Endothelial cell of umbilical vein (primary cell): ENCODE measurements at regions not wholly inside any gene's neighbourhood (a gene's known extent, or its start where the extent isn't known, plus 50 kb on each side); places are given as distances from the start of the nearest gene placed in this dataset.

ENCODE experiments used
- BruUV-seq: library from RNA; stranded (reverse); fragments of 400-500 nt; replicated peaks from 2 replicates; lab custom pipeline; 2021; lab: Mats Ljungman, UMichigan
- CTCF ChIA-PET: fragments of 300-600, 350-600 bp; sonication (Branson Sonifier 250); formaldehyde crosslinking; loops from one replicate; lab custom pipeline; 2021; ENCODE audit warnings: antibody characterized with exemption, inconsistent platforms; lab: Charles Lee
- POLR2A ChIA-PET: fragments of 300-600, 350-600 bp; sonication (Branson Sonifier 250); formaldehyde crosslinking; loops from one replicate; lab custom pipeline; 2021; ENCODE audit warnings: antibody characterized with exemption, inconsistent platforms; lab: Charles Lee
- DNase-seq: peaks from one replicate; pipeline ENCODE4 v3.0.0-alpha.2; 2011; ENCODE audit warnings: low read depth, low spot score
- FAIRE-seq: peaks from 2 replicates; lab custom pipeline; 2011; peaks lifted over from hg19 to GRCh38; lab: Jason Lieb, UNC
- H2AFZ ChIP-seq: 2 replicates; pipeline ENCODE4 v1.6.0; 2012; ENCODE audit warnings: low read depth, low read length, control low read depth, inconsistent platforms
- H3K27ac ChIP-seq: 2 replicates; pipeline ENCODE4 v1.5.1; 2011; ENCODE audit warnings: low read depth, mild to moderate bottlenecking, control low read depth, low read length, moderate library complexity; ENCODE audit not compliant: insufficient read depth
- H3K27me3 ChIP-seq, 2 experiments: 2 replicates each; pipeline versions ENCODE4 v1.6.0 to v1.6.1; 2011; ENCODE audit warnings: low read length in 2 of 2, mixed read lengths in 1 of 2; ENCODE audit not compliant: control insufficient read depth in 2 of 2, insufficient read depth in 2 of 2
- H3K36me3 ChIP-seq, 2 experiments: 2 replicates in 1 of 2; 3 replicates in 1 of 2; pipeline ENCODE4 v1.5.1; 2011; ENCODE audit warnings: low read length in 2 of 2, mild to moderate bottlenecking in 1 of 2, moderate library complexity in 1 of 2; ENCODE audit not compliant: control insufficient read depth in 2 of 2, insufficient read depth in 2 of 2; ENCODE audit errors: extremely low read depth in 1 of 2
- H3K4me1 ChIP-seq: 3 replicates; pipeline ENCODE4 v1.5.1; 2011; ENCODE audit warnings: mild to moderate bottlenecking, low read length; ENCODE audit not compliant: control insufficient read depth, insufficient read depth; ENCODE audit errors: extremely low read depth
- H3K4me2 ChIP-seq: 2 replicates; pipeline ENCODE4 v1.6.1; 2011; ENCODE audit warnings: low read length, control low read depth, mixed read lengths; ENCODE audit not compliant: insufficient read depth
- H3K4me3 ChIP-seq, 3 experiments: fragments of 200-600 bp in 1 of 3; sonication (generic), shearing (Covaris generic) in 1 of 3; replicated peaks in 1 of 3; 2 replicates each; pipeline ENCODE4 v1.5.1; 2011 to 2016; ENCODE audit warnings: control low read depth in 3 of 3, low read length in 3 of 3, mild to moderate bottlenecking in 2 of 3, inconsistent platforms in 1 of 3, low read depth in 1 of 3, moderate library complexity in 1 of 3; ENCODE audit not compliant: insufficient read depth in 1 of 3
- H3K79me2 ChIP-seq: 2 replicates; pipeline ENCODE4 v1.6.0; 2012; ENCODE audit warnings: low read length, inconsistent platforms; ENCODE audit not compliant: control insufficient read depth, insufficient read depth
- H3K9ac ChIP-seq: replicated peaks from 2 replicates; pipeline ENCODE3; 2011; ENCODE audit warnings: low read length, control low read depth; ENCODE audit not compliant: insufficient read depth; ENCODE audit errors: extremely low read depth
- H3K9me1 ChIP-seq: replicated peaks from 3 replicates; pipeline ENCODE4 v1.6.0; 2011; ENCODE audit warnings: mild to moderate bottlenecking, low read length; ENCODE audit not compliant: control insufficient read depth, insufficient read depth; ENCODE audit errors: extremely low read depth
- H3K9me3 ChIP-seq: replicated peaks from 2 replicates; pipeline ENCODE4 v1.5.1; 2012; ENCODE audit warnings: low read length, inconsistent platforms; ENCODE audit not compliant: control insufficient read depth, insufficient read depth
- H4K20me1 ChIP-seq: replicated peaks from 2 replicates; pipeline ENCODE3; 2011; ENCODE audit warnings: mild to moderate bottlenecking, low read length; ENCODE audit not compliant: control insufficient read depth, insufficient read depth; ENCODE audit errors: extremely low read depth
- EZH2 ChIP-seq: IDR thresholded peaks from 2 replicates; pipeline ENCODE4 v1.6.1; 2012; ENCODE audit warnings: borderline replicate concordance, low read depth, mild to moderate bottlenecking, moderate library complexity, low read length, inconsistent platforms; ENCODE audit not compliant: severe bottlenecking
- FOS ChIP-seq: IDR thresholded peaks from 2 replicates; pipeline ENCODE4 v1.6.1; 2011; ENCODE audit warnings: mild to moderate bottlenecking, low read length, moderate library complexity, borderline replicate concordance; ENCODE audit not compliant: insufficient read depth
- GATA2 ChIP-seq: IDR thresholded peaks from 2 replicates; pipeline ENCODE4 v1.7.0; 2011; ENCODE audit warnings: low read depth, mild to moderate bottlenecking, moderate library complexity, mixed read lengths, low read length; ENCODE audit not compliant: insufficient read length, insufficient read depth
- JUN ChIP-seq: IDR thresholded peaks from 2 replicates; pipeline ENCODE4 v1.6.1; 2011; ENCODE audit warnings: borderline replicate concordance, low read depth; ENCODE audit not compliant: insufficient read length, insufficient read depth
- MYC ChIP-seq: IDR thresholded peaks from one replicate; pipeline ENCODE4 v1.6.1; 2011; ENCODE audit warnings: mild to moderate bottlenecking, low read depth, low read length
- POLR2A ChIP-seq: IDR thresholded peaks from 2 replicates; pipeline ENCODE4 v1.6.1; 2012; ENCODE audit warnings: low read depth, mild to moderate bottlenecking, control low read depth, low read length
- POLR2AphosphoS5 ChIP-seq: IDR thresholded peaks from 2 replicates; pipeline ENCODE4 v1.6.1; 2012; ENCODE audit warnings: low read depth, mild to moderate bottlenecking, control low read depth, low read length, moderate library complexity; ENCODE audit not compliant: insufficient read depth
- dilution Hi-C: fragments of 300-500 bp; cut with MboI; formaldehyde crosslinking; loops from one replicate; pipeline ENCODE4 v1.15.0; 2019; ENCODE audit warnings: low sequenced_read_pairs; ENCODE audit not compliant: extremely low pct_ligation_motif_present
- intact Hi-C: fragments of 100-400 bp; cut with micrococcal nuclease; formaldehyde crosslinking; loops from one replicate; pipeline ENCODE4 v1.10.0; 2022
- TF ChIP-seq, protein P1 (sequence below), 2 donors: IDR thresholded peaks; 1 replicate in 1 of 2; 2 replicates in 1 of 2; pipeline ENCODE4 v1.5.1; 2011; ENCODE audit warnings: low read length in 2 of 2, mild to moderate bottlenecking in 2 of 2, moderate library complexity in 2 of 2, control low read depth in 1 of 2, inconsistent platforms in 1 of 2, low read depth in 1 of 2; ENCODE audit not compliant: insufficient read depth in 1 of 2; ENCODE audit errors: extremely low read depth in 1 of 2
- TF ChIP-seq, protein P2 (sequence below): IDR thresholded peaks from 2 replicates; pipeline ENCODE4 v1.6.1; 2011; ENCODE audit not compliant: insufficient read depth, insufficient read length

DNA sequence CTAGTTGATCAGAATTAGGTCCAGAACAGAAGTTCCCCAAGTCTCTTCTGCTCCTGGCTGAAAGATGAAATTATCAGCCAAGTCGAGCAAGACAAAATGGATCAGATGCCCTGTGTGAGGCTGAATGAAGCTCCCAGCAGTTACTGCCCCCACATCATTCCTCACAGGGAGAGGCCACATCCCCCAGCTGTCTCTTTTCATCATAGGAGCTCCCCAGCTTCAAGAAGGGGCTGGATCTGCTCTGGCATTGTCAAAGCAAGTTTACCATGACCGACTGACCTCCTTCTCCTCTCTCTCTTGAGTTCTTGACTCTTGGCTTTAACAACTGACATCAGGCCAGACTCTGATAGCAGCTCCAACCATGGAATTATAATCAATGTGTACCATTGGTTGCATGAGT, 133.3 kb upstream of the RAD23B start:
- BruUV-seq = no TSS peak
- Histone ChIP-seq H3K79me2 (no peaks in the 10 kb centered on the region), H3K27me3 (no peaks in the 10 kb centered on the region), H3K36me3 (no peaks in the 10 kb centered on the region), H3K27ac (no peak overlapping the region), H3K9me1 (no peaks in the 10 kb centered on the region), H3K4me3 (no peak overlapping the region), H4K20me1 (no peaks in the 10 kb centered on the region), H2AFZ (no peak overlapping the region), H3K4me2 (no peak overlapping the region), H3K9ac (no peak overlapping the region), H3K4me1 (no peaks in the 10 kb centered on the region), H3K9me3 (no peaks in the 10 kb centered on the region)
- CTCF ChIA-PET = no interaction called here
- DNase-seq (no peak), FAIRE-seq (no peak)
- TF ChIP-seq EZH2 = no peak
- no peak for TF ChIP-seq POLR2A
- TF ChIP-seq JUN = no peak
- TF ChIP-seq, protein P1, sequence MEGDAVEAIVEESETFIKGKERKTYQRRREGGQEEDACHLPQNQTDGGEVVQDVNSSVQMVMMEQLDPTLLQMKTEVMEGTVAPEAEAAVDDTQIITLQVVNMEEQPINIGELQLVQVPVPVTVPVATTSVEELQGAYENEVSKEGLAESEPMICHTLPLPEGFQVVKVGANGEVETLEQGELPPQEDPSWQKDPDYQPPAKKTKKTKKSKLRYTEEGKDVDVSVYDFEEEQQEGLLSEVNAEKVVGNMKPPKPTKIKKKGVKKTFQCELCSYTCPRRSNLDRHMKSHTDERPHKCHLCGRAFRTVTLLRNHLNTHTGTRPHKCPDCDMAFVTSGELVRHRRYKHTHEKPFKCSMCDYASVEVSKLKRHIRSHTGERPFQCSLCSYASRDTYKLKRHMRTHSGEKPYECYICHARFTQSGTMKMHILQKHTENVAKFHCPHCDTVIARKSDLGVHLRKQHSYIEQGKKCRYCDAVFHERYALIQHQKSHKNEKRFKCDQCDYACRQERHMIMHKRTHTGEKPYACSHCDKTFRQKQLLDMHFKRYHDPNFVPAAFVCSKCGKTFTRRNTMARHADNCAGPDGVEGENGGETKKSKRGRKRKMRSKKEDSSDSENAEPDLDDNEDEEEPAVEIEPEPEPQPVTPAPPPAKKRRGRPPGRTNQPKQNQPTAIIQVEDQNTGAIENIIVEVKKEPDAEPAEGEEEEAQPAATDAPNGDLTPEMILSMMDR (IDR thresholded peaks at IDR 0.05; ENCODE audit: extremely low read depth in 1 of 2, insufficient read depth in 1 of 2, low read depth in 1 of 2, low read length in 2 of 2) = no peak
- TF ChIP-seq MYC = no peak
- TF ChIP-seq FOS = no peak
- TF ChIP-seq POLR2AphosphoS5 = no peak
- POLR2A ChIA-PET = no interaction called here
- intact Hi-C loops (no loop called here), dilution Hi-C loops (no loop called here)

DNA sequence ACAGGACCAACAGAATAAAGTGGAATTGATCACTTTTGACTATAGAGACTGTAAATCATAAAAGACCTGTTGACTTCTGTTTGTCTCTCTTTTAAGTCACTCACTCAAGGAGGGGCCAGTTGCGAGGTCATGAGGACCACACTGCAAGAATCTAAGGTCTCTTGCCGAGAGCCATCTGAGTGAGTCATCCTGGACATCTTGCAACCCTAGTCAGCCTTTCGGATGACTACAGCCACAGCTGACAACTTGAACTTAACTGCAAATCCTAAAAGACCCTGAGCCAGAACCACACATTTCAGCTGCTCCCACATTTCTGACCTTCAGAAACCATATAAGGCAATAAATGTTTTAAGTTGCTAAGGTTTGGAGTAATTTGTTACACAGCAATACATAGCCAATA, 129.7 kb upstream of the RAD23B start:
- DNase-seq (no peak), FAIRE-seq (no peak)
- Histone ChIP-seq H3K36me3 (no peaks in the 10 kb centered on the region), H4K20me1 (no peaks in the 10 kb centered on the region), H3K9ac (no peak overlapping the region), H3K4me1 (no peaks in the 10 kb centered on the region), H2AFZ (no peak overlapping the region), H3K79me2 (no peaks in the 10 kb centered on the region), H3K9me3 (no peaks in the 10 kb centered on the region), H3K27ac (no peak overlapping the region), H3K9me1 (no peaks in the 10 kb centered on the region), H3K27me3 (no peaks in the 10 kb centered on the region), H3K4me2 (no peak overlapping the region), H3K4me3 (no peak overlapping the region)
- CTCF ChIA-PET = no interaction called here
- TF ChIP-seq POLR2A = no peak
- TF ChIP-seq, protein P2, sequence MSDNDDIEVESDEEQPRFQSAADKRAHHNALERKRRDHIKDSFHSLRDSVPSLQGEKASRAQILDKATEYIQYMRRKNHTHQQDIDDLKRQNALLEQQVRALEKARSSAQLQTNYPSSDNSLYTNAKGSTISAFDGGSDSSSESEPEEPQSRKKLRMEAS = no peak
- TF ChIP-seq GATA2 = no peak
- no peak for TF ChIP-seq EZH2
- intact Hi-C loops (no loop called here), dilution Hi-C loops (no loop called here)
- no TSS peak for BruUV-seq
- POLR2A ChIA-PET = no interaction called here
